ENCODE measurements at regions not wholly inside any gene's neighbourhood (a gene's known extent, or its start where the extent isn't known, plus 50 kb on each side); places are given as distances from the start of the nearest gene placed in this dataset.

DNA sequence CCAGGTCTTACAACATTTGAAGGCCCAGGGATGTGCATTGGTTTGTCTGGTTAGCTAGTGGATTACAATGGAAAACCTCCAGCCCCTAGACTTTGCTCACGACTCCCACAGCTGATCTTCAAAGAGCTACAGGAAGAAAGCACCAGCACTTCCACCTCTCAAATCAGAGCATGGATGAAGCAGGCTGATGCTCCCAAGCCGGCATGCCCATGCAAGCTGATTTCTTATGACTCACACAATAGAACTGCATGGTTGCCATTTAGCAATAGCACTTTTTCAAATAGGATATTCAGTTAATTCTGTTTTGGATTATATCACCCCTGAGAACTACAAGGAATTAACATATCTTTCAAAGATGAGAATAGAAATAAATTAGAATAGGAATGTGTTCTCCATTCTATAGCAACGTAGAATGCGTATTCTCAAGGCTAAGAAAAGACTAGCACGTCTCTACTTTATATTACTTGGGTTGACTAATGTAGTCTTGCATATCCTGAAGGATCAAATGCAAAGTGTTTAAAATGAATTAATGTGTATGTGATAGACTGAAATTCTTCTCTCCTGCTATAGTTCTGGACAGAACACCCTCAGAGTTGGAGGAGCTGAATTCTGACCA, 292.4 kb downstream of the TRIB2 start:
- intact Hi-C loops (cut with micrococcal nuclease; ENCODE audit: unreplicated experiment): loop anchor here (5.0 to 10.0 kb wide), 4 partner anchors 292 to 1938 kb away; partner anchors contain the start of genes LPIN1 and TRIB2
- ATAC-seq: no peak
- 33% methylated on average over 4 of the region's 5 CpGs for WGBS (ENCODE audit: low lambda C conversion rate)
- BruUV-seq (replicated peaks): no TSS peak
- no peak overlapping the region for H3K27ac ChIP-seq (ENCODE audit: extremely low read length, insufficient read depth, low read length)
- CTCF ChIA-PET (ENCODE audit: low intra/inter-chr PET ratio, low total read pairs): no interaction called here
- no peak overlapping the region for H3K4me2 ChIP-seq (ENCODE audit: low read depth, low read length)
- DNase-seq (ENCODE audit: low spot score): no peak
- in situ Hi-C loops (cut with HindIII; ENCODE audit: extremely low pct_ligation_motif_present, low pct_unique_long_range_greater_than_20kb): loop anchor here (5.0 to 10.0 kb wide), 2 partner anchors 842 to 1174 kb away; no protein-coding TSS in a partner anchor
- H3K9ac ChIP-seq (ENCODE audit: insufficient read depth, low read depth, low read length): no peak overlapping the region
- TF ChIP-seq ARNT (IDR thresholded peaks at IDR 0.05) (no peak), RAD21 (CRISPR knock-in tag; IDR thresholded peaks at IDR 0.05) (no peak), HMG20A (CRISPR knock-in tag; IDR thresholded peaks at IDR 0.05; ENCODE audit: borderline replicate concordance) (no peak), ZNF333 (CRISPR knock-in tag; IDR thresholded peaks at IDR 0.05; ENCODE audit: borderline replicate concordance) (no peak), ZNF101 (CRISPR knock-in tag; IDR thresholded peaks at IDR 0.05; ENCODE audit: borderline replicate concordance, low read depth) (no peak), ASH2L (IDR thresholded peaks at IDR 0.05; ENCODE audit: insufficient read length, low read depth, low read length) (no peak), HOXA3 (CRISPR knock-in tag; IDR thresholded peaks at IDR 0.05) (no peak), ZNF24 (IDR thresholded peaks at IDR 0.05) (no peak), IKZF4 (CRISPR knock-in tag; IDR thresholded peaks at IDR 0.05; ENCODE audit: borderline replicate concordance, low read depth, not compliant biosample characterization) (no peak), ZKSCAN8 (CRISPR knock-in tag; IDR thresholded peaks at IDR 0.05; ENCODE audit: borderline replicate concordance) (no peak)
- TF ChIP-seq, protein P1, sequence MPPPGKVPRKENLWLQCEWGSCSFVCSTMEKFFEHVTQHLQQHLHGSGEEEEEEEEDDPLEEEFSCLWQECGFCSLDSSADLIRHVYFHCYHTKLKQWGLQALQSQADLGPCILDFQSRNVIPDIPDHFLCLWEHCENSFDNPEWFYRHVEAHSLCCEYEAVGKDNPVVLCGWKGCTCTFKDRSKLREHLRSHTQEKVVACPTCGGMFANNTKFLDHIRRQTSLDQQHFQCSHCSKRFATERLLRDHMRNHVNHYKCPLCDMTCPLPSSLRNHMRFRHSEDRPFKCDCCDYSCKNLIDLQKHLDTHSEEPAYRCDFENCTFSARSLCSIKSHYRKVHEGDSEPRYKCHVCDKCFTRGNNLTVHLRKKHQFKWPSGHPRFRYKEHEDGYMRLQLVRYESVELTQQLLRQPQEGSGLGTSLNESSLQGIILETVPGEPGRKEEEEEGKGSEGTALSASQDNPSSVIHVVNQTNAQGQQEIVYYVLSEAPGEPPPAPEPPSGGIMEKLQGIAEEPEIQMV (CRISPR knock-in tag; IDR thresholded peaks at IDR 0.05; ENCODE audit: low read depth): no peak
- TF ChIP-seq, protein P2, sequence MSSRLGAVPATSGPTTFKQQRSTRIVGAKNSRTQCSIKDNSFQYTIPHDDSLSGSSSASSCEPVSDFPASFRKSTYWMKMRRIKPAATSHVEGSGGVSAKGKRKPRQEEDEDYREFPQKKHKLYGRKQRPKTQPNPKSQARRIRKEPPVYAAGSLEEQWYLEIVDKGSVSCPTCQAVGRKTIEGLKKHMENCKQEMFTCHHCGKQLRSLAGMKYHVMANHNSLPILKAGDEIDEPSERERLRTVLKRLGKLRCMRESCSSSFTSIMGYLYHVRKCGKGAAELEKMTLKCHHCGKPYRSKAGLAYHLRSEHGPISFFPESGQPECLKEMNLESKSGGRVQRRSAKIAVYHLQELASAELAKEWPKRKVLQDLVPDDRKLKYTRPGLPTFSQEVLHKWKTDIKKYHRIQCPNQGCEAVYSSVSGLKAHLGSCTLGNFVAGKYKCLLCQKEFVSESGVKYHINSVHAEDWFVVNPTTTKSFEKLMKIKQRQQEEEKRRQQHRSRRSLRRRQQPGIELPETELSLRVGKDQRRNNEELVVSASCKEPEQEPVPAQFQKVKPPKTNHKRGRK (CRISPR knock-in tag; IDR thresholded peaks at IDR 0.05): no peak
- TF ChIP-seq, protein P3, sequence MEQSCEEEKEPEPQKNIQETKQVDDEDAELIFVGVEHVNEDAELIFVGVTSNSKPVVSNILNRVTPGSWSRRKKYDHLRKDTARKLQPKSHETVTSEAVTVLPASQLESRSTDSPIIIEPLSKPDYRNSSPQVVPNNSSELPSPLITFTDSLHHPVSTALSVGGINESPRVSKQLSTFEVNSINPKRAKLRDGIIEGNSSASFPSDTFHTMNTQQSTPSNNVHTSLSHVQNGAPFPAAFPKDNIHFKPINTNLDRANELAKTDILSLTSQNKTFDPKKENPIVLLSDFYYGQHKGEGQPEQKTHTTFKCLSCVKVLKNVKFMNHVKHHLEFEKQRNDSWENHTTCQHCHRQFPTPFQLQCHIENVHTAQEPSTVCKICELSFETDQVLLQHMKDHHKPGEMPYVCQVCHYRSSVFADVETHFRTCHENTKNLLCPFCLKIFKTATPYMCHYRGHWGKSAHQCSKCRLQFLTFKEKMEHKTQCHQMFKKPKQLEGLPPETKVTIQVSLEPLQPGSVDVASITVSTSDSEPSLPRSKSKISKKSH (CRISPR knock-in tag; IDR thresholded peaks at IDR 0.05; ENCODE audit: borderline replicate concordance): no peak
- no peaks in the 10 kb centered on the region for H3K4me1 ChIP-seq (ENCODE audit: insufficient read depth, low read length)
- H3K36me3 ChIP-seq (replicated peaks in 1 of 2; ENCODE audit: control insufficient read depth in 1 of 2, insufficient read depth in 2 of 2, low read length in 2 of 2): no peaks in the 10 kb centered on the region
- no peak overlapping the region for H3K4me3 ChIP-seq (replicated peaks in 1 of 3; ENCODE audit: insufficient read depth in 1 of 3, low read depth in 2 of 3, low read length in 3 of 3)
- no peak for FAIRE-seq
- H4K20me1 ChIP-seq (ENCODE audit: insufficient read depth, low read length): no peaks in the 10 kb centered on the region
- H3K9me3 ChIP-seq (ENCODE audit: low read length): no peaks in the 10 kb centered on the region
- POLR2A ChIA-PET: no interaction called here
- no peaks in the 10 kb centered on the region for H3K27me3 ChIP-seq (ENCODE audit: control insufficient read depth in 1 of 2, insufficient read depth in 2 of 2, low read length in 2 of 2)
- H3K79me2 ChIP-seq (ENCODE audit: insufficient read depth, low read length): no peaks in the 10 kb centered on the region
- no peak overlapping the region for H2AFZ ChIP-seq (ENCODE audit: low read length)

Data from HepG2 (cell line).